ENCODE measurements at regions not wholly inside any gene's neighbourhood (a gene's known extent, or its start where the extent isn't known, plus 50 kb on each side); places are given as distances from the start of the nearest gene placed in this dataset.
A peak's percentile ranks its signal among the peaks of the same experiment; 100 is the strongest.
"Not testable (repeated sequence)": the region's sequence is repeated elsewhere in the genome, so short reads cannot be mapped to it uniquely, and the experiment has no call there.

- no peak for DNase-seq
Measured at GRCh38 chr7:17396692-17397091, 98.2 kb downstream of the AHR start.

GRCh38 chr7:17401791-17402627, 103.6 kb downstream of the AHR start:
- no peak for DNase-seq

- DNase-seq = no peak
Measured at GRCh38 chr7:17402628-17403278, 104.3 kb downstream of the AHR start.

- no peak for DNase-seq
Measured at GRCh38 chr7:17404006-17404405, 105.6 kb downstream of the AHR start.

- DNase-seq = no peak
Measured at GRCh38 chr7:17405786-17406185, 107.3 kb downstream of the AHR start.

GRCh38 chr7:17406738-17407137, 108.3 kb downstream of the AHR start:
- no peak for DNase-seq

- DNase-seq = no peak
Measured at GRCh38 chr7:17407229-17407628, 108.8 kb downstream of the AHR start.

- DNase-seq = no peak
Measured at GRCh38 chr7:17408245-17408903, 109.9 kb downstream of the AHR start.

GRCh38 chr7:17408904-17409290, 110.4 kb downstream of the AHR start:
- no peak for DNase-seq

GRCh38 chr7:17411922-17412321, 113.5 kb downstream of the AHR start:
- DNase-seq = no peak

- DNase-seq = no peak
Measured at GRCh38 chr7:17412883-17413282, 114.4 kb downstream of the AHR start.

GRCh38 chr7:17415955-17416354, 117.5 kb downstream of the AHR start:
- no peak for DNase-seq

GRCh38 chr7:17420308-17421015, 122.0 kb downstream of the AHR start:
- DNase-seq = not testable (repeated sequence)

- DNase-seq = no peak
Measured at GRCh38 chr7:17421941-17422340, 123.5 kb downstream of the AHR start.

GRCh38 chr7:17422966-17423365, 124.5 kb downstream of the AHR start:
- DNase-seq = no peak

GRCh38 chr7:17427924-17428323, 129.5 kb downstream of the AHR start:
- no peak for DNase-seq

- no peak for DNase-seq
Measured at GRCh38 chr7:17429579-17429978, 131.1 kb downstream of the AHR start.

GRCh38 chr7:17432793-17433192, 134.3 kb downstream of the AHR start:
- no peak for DNase-seq

GRCh38 chr7:17434191-17434590, 135.7 kb downstream of the AHR start:
- no peak for DNase-seq

GRCh38 chr7:17434841-17435692, 136.6 kb downstream of the AHR start:
- DNase-seq = peak; percentile 7

- DNase-seq = no peak
Measured at GRCh38 chr7:17436126-17436525, 137.7 kb downstream of the AHR start.
